ENCODE measurements at regions not wholly inside any gene's neighbourhood (a gene's known extent, or its start where the extent isn't known, plus 50 kb on each side); places are given as distances from the start of the nearest gene placed in this dataset.

DNA sequence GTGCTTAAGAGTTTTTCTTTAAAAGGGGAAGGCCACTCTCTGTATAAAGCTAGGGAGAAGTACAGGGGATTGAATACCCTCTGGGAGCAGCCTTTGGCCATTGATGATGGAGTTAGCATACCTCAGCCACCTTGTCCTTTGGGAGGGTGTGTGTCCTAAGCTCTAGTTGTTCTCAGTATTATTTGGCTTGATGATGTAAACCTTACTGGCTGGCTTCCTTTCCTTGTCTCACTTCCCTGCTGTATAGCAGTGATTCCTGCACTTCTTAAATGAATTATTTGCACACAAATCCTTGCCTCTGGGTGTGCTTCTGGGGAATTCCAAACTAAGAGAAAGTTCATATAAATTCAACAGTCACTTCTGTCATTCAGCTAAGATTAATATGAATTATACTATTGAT, 234.9 kb upstream of the RIOK2 start:
- H3K4me3 ChIP-seq (ENCODE audit: low read length): no peak overlapping the region
- H3K9me3 ChIP-seq (ENCODE audit: control insufficient read depth, insufficient read depth, low read length): no peaks in the 10 kb centered on the region
- no peaks in the 10 kb centered on the region for H3K27me3 Mint-ChIP-seq (ENCODE audit: low read depth in 2 of 2)
- H3K36me3 ChIP-seq (ENCODE audit: control insufficient read depth, insufficient read depth, low read length): no peaks in the 10 kb centered on the region
- H3K4me3 Mint-ChIP-seq: no peak overlapping the region
- no peaks in the 10 kb centered on the region for H3K36me3 Mint-ChIP-seq
- H3K9me3 Mint-ChIP-seq: no peaks in the 10 kb centered on the region
- TF ChIP-seq, protein P1, sequence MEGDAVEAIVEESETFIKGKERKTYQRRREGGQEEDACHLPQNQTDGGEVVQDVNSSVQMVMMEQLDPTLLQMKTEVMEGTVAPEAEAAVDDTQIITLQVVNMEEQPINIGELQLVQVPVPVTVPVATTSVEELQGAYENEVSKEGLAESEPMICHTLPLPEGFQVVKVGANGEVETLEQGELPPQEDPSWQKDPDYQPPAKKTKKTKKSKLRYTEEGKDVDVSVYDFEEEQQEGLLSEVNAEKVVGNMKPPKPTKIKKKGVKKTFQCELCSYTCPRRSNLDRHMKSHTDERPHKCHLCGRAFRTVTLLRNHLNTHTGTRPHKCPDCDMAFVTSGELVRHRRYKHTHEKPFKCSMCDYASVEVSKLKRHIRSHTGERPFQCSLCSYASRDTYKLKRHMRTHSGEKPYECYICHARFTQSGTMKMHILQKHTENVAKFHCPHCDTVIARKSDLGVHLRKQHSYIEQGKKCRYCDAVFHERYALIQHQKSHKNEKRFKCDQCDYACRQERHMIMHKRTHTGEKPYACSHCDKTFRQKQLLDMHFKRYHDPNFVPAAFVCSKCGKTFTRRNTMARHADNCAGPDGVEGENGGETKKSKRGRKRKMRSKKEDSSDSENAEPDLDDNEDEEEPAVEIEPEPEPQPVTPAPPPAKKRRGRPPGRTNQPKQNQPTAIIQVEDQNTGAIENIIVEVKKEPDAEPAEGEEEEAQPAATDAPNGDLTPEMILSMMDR (IDR thresholded peaks at IDR 0.05): no peak
- DNase-seq: no peak
- intact Hi-C loops (cut with micrococcal nuclease): no loop called here
- no peaks in the 10 kb centered on the region for H3K27me3 ChIP-seq (ENCODE audit: control insufficient read depth, insufficient read depth, low read length)
- no peaks in the 10 kb centered on the region for H3K4me1 Mint-ChIP-seq
- ATAC-seq: no peak
- H3K27ac Mint-ChIP-seq: no peak overlapping the region
- no peak overlapping the region for H3K27ac ChIP-seq (ENCODE audit: low read length)
- no peaks in the 10 kb centered on the region for H3K4me1 ChIP-seq (ENCODE audit: control insufficient read depth, insufficient read depth, low read length)

DNA sequence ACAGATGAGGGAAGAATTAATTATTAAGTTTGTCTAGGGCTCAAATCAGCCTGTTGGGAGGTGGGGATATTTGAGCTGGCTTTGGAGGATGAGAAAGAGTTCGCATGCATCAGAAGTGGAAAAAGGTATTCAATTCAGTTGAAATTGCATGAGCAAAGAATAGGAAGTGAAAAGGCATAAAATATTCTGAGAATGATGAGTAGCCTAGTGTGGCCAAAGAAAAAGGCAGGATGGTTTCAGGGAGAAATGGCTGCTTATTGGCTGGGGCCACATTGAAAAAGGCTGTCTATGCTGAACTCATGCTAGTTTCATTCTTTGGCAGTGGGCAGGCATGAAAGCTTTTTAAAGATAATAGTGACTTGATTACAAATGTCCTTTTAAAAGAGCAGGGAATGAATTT, 235.4 kb upstream of the RIOK2 start:
- TF ChIP-seq, protein P1 (IDR thresholded peaks at IDR 0.05): no peak
- no peak for DNase-seq
- Mint-ChIP-seq H3K9me3 (no peaks in the 10 kb centered on the region), H3K4me1 (no peaks in the 10 kb centered on the region), H3K27me3 (ENCODE audit: low read depth in 2 of 2) (no peaks in the 10 kb centered on the region), H3K27ac (no peak overlapping the region), H3K4me3 (no peak overlapping the region), H3K36me3 (no peaks in the 10 kb centered on the region)
- Histone ChIP-seq H3K36me3 (ENCODE audit: control insufficient read depth, insufficient read depth, low read length) (no peaks in the 10 kb centered on the region), H3K27me3 (ENCODE audit: control insufficient read depth, insufficient read depth, low read length) (no peaks in the 10 kb centered on the region), H3K9me3 (ENCODE audit: control insufficient read depth, insufficient read depth, low read length) (no peaks in the 10 kb centered on the region), H3K4me3 (ENCODE audit: low read length) (no peak overlapping the region), H3K4me1 (ENCODE audit: control insufficient read depth, insufficient read depth, low read length) (no peaks in the 10 kb centered on the region), H3K27ac (ENCODE audit: low read length) (no peak overlapping the region)
- no peak for ATAC-seq
- intact Hi-C loops (cut with micrococcal nuclease): no loop called here
- WGBS (ENCODE audit: insufficient coverage): 36% methylated on average over 1 of the region's 1 CpG

DNA sequence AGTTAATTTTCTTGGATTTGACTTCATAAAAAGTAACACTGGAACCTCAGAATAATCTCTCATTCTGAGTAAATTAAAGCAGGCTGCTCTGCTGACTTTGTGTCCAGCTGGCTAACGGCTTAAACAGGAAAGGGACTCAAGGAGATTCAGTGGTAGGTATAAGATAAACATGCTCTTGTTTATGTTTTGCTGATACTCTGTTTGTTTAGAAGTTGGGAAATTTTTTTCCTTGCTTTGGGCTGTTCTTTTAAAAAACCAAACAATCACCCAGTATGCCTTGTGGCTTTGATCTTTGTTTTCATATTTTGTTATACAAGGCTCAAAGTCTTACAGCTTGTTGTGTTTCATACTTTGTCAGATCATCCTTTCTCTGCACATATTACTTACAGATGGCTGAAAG, 237.6 kb upstream of the RIOK2 start:
- H3K9me3 ChIP-seq (ENCODE audit: control insufficient read depth, insufficient read depth, low read length): no peaks in the 10 kb centered on the region
- no peaks in the 10 kb centered on the region for H3K4me1 ChIP-seq (ENCODE audit: control insufficient read depth, insufficient read depth, low read length)
- H3K27ac Mint-ChIP-seq: no peak overlapping the region
- no peak overlapping the region for H3K4me3 ChIP-seq (ENCODE audit: low read length)
- no peak overlapping the region for H3K27ac ChIP-seq (ENCODE audit: low read length)
- TF ChIP-seq, protein P1 (IDR thresholded peaks at IDR 0.05): no peak
- no peak overlapping the region for H3K4me3 Mint-ChIP-seq
- no peaks in the 10 kb centered on the region for H3K36me3 ChIP-seq (ENCODE audit: control insufficient read depth, insufficient read depth, low read length)
- no peaks in the 10 kb centered on the region for H3K4me1 Mint-ChIP-seq
- H3K27me3 ChIP-seq (ENCODE audit: control insufficient read depth, insufficient read depth, low read length): no peaks in the 10 kb centered on the region
- DNase-seq (no peak), ATAC-seq (no peak)
- no peaks in the 10 kb centered on the region for H3K9me3 Mint-ChIP-seq
- H3K27me3 Mint-ChIP-seq (ENCODE audit: low read depth in 2 of 2): no peaks in the 10 kb centered on the region
- intact Hi-C loops (cut with micrococcal nuclease): no loop called here
- WGBS (ENCODE audit: insufficient coverage): 88% methylated on average over 1 of the region's 1 CpG
- no peaks in the 10 kb centered on the region for H3K36me3 Mint-ChIP-seq

DNA sequence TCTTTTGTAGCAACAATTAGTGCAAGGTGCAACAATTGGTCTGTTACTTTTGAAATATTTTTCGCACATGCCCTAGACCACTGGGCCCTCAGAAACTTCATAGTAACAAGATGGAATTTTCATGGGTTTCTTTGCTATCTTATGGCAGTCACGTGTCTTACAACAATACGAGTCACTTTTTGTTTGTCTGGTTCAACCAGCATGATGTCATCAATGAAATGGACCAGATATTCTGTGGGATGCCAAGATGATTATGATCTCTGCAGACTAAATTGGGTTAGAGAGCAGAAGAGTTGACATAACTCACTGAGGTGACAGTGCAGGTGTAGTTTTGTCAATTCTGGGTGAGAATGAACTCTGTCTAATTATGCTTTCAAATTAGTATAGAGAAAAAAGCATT, 239.6 kb upstream of the RIOK2 start:
- Histone ChIP-seq H3K9me3 (ENCODE audit: control insufficient read depth, insufficient read depth, low read length) (no peaks in the 10 kb centered on the region), H3K4me3 (ENCODE audit: low read length) (no peak overlapping the region), H3K4me1 (ENCODE audit: control insufficient read depth, insufficient read depth, low read length) (no peaks in the 10 kb centered on the region), H3K27me3 (ENCODE audit: control insufficient read depth, insufficient read depth, low read length) (no peaks in the 10 kb centered on the region), H3K27ac (ENCODE audit: low read length) (no peak overlapping the region), H3K36me3 (ENCODE audit: control insufficient read depth, insufficient read depth, low read length) (no peaks in the 10 kb centered on the region)
- H3K4me1 Mint-ChIP-seq: no peaks in the 10 kb centered on the region
- TF ChIP-seq, protein P1 (IDR thresholded peaks at IDR 0.05): no peak
- H3K27me3 Mint-ChIP-seq (ENCODE audit: low read depth in 2 of 2): no peaks in the 10 kb centered on the region
- no peak overlapping the region for H3K27ac Mint-ChIP-seq
- H3K9me3 Mint-ChIP-seq: no peaks in the 10 kb centered on the region
- WGBS (ENCODE audit: insufficient coverage): 88% methylated on average over 3 of the region's 3 CpGs
- no peaks in the 10 kb centered on the region for H3K36me3 Mint-ChIP-seq
- DNase-seq (no peak), ATAC-seq (no peak)
- intact Hi-C loops (cut with micrococcal nuclease): no loop called here
- H3K4me3 Mint-ChIP-seq: no peak overlapping the region
